ENCODE measurements at regions not wholly inside any gene's neighbourhood (a gene's known extent, or its start where the extent isn't known, plus 50 kb on each side); places are given as distances from the start of the nearest gene placed in this dataset.

- H3K9me3 Mint-ChIP-seq = no peaks in the 10 kb centered on the region
- H3K27ac Mint-ChIP-seq = no peak overlapping the region
- H2AFZ ChIP-seq = no peak overlapping the region
- H3K27me3 Mint-ChIP-seq (ENCODE audit: insufficient read depth, low read depth, poor library complexity) = no peaks in the 10 kb centered on the region
- H3K4me2 ChIP-seq = no peak overlapping the region
- H3K4me1 Mint-ChIP-seq = peaks cover 8% of the 10 kb centered on the region
- H3K36me3 ChIP-seq (ENCODE audit: insufficient read depth) = no peaks in the 10 kb centered on the region
- no peak overlapping the region for H3K27ac ChIP-seq (ENCODE audit: low read depth)
- ATAC-seq = no peak
- H3K4me3 ChIP-seq = no peak overlapping the region
- no peaks in the 10 kb centered on the region for H3K36me3 Mint-ChIP-seq (ENCODE audit: low read depth)
- H3F3A ChIP-seq (replicated peaks; ENCODE audit: low read depth) = no peaks in the 10 kb centered on the region
- H4K20me1 ChIP-seq (replicated peaks; ENCODE audit: insufficient read depth) = no peaks in the 10 kb centered on the region
- no peak for DNase-seq (ENCODE audit: low spot score)
- H3K4me3 Mint-ChIP-seq = no peak overlapping the region
- TF ChIP-seq STAT1 (IDR thresholded peaks at IDR 0.05; ENCODE audit: unreplicated experiment) (no peak), EZH2phosphoT487 (IDR thresholded peaks at IDR 0.05; ENCODE audit: unreplicated experiment) (no peak), NANOG (IDR thresholded peaks at IDR 0.05; ENCODE audit: borderline replicate concordance) (no peak), EZH2 (IDR thresholded peaks at IDR 0.05; ENCODE audit: low read depth, unreplicated experiment) (no peak), ZNF114 (CRISPR knock-in tag; IDR thresholded peaks at IDR 0.05) (no peak), POLR2AphosphoS5 (IDR thresholded peaks at IDR 0.05; ENCODE audit: low read depth) (no peak), JUNB (IDR thresholded peaks at IDR 0.05; ENCODE audit: unreplicated experiment) (no peak)
- TF ChIP-seq, protein P1, sequence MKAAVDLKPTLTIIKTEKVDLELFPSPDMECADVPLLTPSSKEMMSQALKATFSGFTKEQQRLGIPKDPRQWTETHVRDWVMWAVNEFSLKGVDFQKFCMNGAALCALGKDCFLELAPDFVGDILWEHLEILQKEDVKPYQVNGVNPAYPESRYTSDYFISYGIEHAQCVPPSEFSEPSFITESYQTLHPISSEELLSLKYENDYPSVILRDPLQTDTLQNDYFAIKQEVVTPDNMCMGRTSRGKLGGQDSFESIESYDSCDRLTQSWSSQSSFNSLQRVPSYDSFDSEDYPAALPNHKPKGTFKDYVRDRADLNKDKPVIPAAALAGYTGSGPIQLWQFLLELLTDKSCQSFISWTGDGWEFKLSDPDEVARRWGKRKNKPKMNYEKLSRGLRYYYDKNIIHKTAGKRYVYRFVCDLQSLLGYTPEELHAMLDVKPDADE (IDR thresholded peaks at IDR 0.05) = no peak
- TF ChIP-seq, protein P2, sequence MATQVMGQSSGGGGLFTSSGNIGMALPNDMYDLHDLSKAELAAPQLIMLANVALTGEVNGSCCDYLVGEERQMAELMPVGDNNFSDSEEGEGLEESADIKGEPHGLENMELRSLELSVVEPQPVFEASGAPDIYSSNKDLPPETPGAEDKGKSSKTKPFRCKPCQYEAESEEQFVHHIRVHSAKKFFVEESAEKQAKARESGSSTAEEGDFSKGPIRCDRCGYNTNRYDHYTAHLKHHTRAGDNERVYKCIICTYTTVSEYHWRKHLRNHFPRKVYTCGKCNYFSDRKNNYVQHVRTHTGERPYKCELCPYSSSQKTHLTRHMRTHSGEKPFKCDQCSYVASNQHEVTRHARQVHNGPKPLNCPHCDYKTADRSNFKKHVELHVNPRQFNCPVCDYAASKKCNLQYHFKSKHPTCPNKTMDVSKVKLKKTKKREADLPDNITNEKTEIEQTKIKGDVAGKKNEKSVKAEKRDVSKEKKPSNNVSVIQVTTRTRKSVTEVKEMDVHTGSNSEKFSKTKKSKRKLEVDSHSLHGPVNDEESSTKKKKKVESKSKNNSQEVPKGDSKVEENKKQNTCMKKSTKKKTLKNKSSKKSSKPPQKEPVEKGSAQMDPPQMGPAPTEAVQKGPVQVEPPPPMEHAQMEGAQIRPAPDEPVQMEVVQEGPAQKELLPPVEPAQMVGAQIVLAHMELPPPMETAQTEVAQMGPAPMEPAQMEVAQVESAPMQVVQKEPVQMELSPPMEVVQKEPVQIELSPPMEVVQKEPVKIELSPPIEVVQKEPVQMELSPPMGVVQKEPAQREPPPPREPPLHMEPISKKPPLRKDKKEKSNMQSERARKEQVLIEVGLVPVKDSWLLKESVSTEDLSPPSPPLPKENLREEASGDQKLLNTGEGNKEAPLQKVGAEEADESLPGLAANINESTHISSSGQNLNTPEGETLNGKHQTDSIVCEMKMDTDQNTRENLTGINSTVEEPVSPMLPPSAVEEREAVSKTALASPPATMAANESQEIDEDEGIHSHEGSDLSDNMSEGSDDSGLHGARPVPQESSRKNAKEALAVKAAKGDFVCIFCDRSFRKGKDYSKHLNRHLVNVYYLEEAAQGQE (IDR thresholded peaks at IDR 0.05; ENCODE audit: unreplicated experiment) = no peak
- TF ChIP-seq, protein P3, sequence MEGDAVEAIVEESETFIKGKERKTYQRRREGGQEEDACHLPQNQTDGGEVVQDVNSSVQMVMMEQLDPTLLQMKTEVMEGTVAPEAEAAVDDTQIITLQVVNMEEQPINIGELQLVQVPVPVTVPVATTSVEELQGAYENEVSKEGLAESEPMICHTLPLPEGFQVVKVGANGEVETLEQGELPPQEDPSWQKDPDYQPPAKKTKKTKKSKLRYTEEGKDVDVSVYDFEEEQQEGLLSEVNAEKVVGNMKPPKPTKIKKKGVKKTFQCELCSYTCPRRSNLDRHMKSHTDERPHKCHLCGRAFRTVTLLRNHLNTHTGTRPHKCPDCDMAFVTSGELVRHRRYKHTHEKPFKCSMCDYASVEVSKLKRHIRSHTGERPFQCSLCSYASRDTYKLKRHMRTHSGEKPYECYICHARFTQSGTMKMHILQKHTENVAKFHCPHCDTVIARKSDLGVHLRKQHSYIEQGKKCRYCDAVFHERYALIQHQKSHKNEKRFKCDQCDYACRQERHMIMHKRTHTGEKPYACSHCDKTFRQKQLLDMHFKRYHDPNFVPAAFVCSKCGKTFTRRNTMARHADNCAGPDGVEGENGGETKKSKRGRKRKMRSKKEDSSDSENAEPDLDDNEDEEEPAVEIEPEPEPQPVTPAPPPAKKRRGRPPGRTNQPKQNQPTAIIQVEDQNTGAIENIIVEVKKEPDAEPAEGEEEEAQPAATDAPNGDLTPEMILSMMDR (conservative IDR thresholded peaks at IDR 0.05; ENCODE audit: low read depth in 2 of 2) = no peak
- TF ChIP-seq, protein P4, sequence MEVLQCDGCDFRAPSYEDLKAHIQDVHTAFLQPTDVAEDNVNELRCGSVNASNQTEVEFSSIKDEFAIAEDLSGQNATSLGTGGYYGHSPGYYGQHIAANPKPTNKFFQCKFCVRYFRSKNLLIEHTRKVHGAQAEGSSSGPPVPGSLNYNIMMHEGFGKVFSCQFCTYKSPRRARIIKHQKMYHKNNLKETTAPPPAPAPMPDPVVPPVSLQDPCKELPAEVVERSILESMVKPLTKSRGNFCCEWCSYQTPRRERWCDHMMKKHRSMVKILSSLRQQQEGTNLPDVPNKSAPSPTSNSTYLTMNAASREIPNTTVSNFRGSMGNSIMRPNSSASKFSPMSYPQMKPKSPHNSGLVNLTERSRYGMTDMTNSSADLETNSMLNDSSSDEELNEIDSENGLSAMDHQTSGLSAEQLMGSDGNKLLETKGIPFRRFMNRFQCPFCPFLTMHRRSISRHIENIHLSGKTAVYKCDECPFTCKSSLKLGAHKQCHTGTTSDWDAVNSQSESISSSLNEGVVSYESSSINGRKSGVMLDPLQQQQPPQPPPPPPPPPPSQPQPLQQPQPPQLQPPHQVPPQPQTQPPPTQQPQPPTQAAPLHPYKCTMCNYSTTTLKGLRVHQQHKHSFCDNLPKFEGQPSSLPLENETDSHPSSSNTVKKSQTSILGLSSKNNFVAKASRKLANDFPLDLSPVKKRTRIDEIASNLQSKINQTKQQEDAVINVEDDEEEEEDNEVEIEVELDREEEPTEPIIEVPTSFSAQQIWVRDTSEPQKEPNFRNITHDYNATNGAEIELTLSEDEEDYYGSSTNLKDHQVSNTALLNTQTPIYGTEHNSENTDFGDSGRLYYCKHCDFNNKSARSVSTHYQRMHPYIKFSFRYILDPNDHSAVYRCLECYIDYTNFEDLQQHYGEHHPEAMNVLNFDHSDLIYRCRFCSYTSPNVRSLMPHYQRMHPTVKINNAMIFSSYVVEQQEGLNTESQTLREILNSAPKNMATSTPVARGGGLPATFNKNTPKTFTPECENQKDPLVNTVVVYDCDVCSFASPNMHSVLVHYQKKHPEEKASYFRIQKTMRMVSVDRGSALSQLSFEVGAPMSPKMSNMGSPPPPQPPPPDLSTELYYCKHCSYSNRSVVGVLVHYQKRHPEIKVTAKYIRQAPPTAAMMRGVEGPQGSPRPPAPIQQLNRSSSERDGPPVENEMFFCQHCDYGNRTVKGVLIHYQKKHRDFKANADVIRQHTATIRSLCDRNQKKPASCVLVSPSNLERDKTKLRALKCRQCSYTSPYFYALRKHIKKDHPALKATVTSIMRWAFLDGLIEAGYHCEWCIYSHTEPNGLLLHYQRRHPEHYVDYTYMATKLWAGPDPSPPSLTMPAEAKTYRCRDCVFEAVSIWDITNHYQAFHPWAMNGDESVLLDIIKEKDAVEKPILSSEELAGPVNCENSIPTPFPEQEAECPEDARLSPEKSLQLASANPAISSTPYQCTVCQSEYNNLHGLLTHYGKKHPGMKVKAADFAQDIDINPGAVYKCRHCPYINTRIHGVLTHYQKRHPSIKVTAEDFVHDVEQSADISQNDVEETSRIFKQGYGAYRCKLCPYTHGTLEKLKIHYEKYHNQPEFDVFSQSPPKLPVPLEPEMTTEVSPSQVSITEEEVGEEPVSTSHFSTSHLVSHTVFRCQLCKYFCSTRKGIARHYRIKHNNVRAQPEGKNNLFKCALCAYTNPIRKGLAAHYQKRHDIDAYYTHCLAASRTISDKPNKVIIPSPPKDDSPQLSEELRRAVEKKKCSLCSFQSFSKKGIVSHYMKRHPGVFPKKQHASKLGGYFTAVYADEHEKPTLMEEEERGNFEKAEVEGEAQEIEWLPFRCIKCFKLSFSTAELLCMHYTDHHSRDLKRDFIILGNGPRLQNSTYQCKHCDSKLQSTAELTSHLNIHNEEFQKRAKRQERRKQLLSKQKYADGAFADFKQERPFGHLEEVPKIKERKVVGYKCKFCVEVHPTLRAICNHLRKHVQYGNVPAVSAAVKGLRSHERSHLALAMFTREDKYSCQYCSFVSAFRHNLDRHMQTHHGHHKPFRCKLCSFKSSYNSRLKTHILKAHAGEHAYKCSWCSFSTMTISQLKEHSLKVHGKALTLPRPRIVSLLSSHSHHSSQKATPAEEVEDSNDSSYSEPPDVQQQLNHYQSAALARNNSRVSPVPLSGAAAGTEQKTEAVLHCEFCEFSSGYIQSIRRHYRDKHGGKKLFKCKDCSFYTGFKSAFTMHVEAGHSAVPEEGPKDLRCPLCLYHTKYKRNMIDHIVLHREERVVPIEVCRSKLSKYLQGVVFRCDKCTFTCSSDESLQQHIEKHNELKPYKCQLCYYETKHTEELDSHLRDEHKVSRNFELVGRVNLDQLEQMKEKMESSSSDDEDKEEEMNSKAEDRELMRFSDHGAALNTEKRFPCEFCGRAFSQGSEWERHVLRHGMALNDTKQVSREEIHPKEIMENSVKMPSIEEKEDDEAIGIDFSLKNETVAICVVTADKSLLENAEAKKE (CRISPR knock-in tag; IDR thresholded peaks at IDR 0.05) = no peak
- H3K79me2 ChIP-seq (replicated peaks; ENCODE audit: insufficient read depth) = no peaks in the 10 kb centered on the region
- no peaks in the 10 kb centered on the region for H3K9me2 ChIP-seq (ENCODE audit: insufficient read depth)
- no peaks in the 10 kb centered on the region; the same call in 1 of the 2 replicates for H3K4me1 ChIP-seq (ENCODE audit: insufficient read depth)
- no peaks in the 10 kb centered on the region for H3K27me3 ChIP-seq (ENCODE audit: insufficient read depth)
Observed at GRCh38 chr10:62671104-62671503, 133.4 kb upstream of the ADO start.
